ENCODE measurements at regions not wholly inside any gene's neighbourhood (a gene's known extent, or its start where the extent isn't known, plus 50 kb on each side); places are given as distances from the start of the nearest gene placed in this dataset.
"Not testable (repeated sequence)": the region's sequence is repeated elsewhere in the genome, so short reads cannot be mapped to it uniquely, and the experiment has no call there.

DNA sequence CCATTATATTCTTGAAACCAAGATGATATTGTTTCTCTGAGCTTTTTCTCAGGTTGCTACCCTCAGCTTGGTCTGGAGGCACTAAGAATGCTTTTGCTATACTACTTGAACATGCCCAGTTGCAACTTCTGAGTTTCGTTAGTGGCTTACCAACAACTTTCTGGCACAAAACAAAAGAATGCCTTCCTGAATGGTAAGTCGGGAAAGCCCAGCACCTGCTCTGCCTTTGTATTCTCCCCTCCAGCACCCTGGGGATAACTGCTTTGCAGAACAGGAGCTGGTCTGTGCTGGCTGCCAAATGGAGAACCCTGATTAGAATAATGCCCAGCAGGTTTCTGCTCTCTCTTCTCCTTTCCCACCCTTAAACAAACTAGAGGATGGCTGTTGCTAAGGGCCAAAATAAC lies 149.3 kb downstream of the TGFB2 start:
- no peak for DNase-seq

DNA sequence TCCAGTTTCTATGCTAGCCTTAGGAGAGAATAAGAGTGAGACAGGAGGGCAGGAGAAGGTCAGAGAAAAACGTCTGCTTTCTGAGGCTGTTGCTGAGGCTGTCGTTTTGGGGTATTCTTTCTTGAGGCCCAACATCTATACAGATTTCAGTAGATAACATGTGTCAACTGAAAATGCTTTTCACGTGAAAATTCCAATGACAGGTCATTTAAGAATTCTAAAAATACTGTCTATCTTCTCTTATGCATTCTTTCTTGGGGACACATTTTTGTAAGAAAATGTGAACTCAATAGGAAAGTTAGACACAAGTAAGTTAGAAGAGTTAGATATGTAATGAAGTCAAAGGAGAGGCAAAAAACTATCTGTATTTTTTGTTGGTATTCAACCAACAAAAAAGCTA lies 150.8 kb downstream of the TGFB2 start:
- DNase-seq = no peak

DNA sequence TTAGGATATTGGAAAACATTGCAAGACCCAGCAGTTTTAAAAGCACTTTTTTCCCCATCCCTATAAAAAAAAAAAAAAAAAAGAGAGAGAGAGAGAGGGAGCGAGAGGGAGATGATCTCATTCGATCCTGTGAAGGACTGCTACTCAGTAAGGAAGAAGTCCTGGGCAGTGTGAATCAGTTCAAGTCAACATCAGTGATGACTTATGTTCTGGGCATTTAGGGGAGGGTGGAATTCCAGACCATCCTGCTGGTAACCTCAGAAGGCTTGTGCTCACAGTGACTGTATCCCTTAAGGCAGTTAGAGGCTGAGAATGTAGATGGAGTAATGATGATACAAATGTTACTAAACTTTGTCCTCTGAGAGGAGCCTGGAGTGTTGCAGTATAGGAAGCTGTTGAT lies 151.4 kb downstream of the TGFB2 start:
- no peak for DNase-seq

DNA sequence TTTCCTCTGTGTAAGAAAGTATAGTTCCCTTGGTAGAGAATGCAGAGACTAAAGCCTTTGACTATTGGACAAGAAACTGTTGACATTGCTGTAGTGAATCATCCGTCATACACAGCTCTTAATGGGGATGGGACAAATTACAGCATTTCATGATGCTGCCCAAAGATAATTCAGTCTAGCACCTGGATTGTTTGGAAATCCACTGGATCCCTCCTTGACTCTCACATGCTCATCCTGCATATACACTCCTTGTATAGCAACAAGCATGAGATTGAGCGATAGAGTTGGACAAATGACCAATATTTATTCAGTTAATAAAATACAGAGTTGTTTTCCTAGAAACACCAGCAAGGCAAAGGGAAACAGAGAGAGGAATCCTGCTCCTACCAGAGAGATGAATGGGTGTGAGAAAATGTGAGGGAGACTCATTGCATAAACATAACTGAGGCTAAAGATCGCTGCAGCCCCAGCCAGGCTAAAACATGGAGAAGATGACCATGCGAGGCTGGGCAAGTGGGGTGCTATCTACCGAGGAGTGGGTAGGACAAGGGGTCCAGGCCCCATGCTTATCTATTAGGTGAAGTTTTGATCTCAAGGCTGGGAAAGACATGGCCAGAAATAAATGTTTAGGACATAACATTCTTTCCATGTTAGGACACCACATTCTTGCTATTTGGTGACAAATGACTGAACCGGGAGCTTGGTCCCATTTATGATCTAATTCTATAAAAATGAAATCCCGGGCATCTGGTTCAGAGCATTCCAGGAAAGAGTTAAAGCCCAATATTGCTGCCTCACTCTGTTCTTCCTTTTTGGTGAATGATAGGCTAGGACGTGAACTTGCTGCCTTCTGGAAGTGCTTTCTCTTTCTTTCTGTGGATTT lies 153.2 kb downstream of the TGFB2 start:
- no peak for DNase-seq

DNA sequence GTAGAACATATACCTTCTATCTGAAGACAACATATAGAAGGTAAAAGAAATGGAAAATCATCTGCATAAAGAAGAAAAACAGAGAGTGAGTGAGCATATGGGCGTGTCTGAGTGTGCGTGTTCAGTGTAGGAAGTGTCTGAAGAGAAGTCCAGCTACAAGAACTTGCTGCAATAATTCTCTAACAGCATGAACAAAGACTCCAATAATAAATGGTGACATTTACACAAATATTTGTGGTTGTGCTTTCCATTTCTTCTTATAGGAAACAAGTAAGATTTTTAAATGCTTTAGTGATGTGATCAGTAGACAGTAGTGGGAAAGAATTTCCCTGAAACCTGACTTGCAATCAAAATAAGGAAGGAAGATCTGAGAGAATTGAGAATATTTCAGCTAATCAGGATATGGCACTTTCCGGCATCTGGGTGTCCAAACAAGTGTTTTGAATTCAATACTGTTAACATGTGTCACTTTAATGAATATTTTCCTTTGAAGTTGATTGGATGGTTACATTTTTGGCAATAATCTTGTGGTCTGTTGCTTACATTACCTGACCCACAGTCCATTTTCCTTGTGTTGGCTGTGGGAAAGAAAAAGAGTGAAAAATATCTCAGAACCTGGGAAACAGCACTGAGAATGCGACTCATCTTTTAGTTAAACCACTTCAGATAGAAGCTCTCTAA lies 154.0 kb downstream of the TGFB2 start:
- no peak for DNase-seq

DNA sequence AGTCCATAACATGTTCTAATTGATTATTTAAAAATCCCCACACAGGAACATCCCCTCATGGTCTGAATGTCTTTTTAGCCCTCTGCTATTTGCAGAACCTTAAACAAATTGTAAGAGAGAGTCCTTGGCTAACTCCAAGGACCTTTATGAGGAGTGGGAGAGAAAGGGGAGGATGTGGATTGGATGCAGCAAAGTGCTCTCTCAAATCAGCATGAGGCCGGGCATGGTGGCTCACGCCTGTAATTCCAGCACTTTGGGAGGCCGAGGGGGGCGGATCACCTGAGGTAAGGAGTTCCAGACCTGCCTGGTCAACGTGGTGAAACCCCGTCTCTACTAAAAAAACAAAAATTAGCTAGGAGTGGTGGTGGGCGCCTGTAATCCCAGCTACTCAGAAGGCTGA lies 154.8 kb downstream of the TGFB2 start:
- no peak for DNase-seq

DNA sequence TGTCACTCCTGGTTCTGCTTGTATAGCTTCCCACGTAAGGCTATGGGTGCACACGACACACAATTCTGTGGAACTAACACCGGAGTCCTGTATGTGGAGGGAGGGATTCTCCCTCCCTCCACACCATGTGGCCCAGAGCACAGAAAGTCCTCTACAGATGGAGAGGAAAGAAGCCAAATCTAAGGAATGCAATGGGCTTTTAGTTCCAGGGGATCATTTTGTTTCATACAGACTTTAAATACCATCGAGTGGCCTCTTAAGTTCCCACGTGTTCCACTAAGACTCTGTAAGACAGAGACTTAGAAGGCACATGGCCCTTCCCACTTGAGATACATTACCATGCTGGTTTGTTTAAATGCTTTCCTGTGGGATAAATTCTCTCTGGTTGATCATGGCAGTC lies 156.0 kb downstream of the TGFB2 start:
- DNase-seq = no peak

DNA sequence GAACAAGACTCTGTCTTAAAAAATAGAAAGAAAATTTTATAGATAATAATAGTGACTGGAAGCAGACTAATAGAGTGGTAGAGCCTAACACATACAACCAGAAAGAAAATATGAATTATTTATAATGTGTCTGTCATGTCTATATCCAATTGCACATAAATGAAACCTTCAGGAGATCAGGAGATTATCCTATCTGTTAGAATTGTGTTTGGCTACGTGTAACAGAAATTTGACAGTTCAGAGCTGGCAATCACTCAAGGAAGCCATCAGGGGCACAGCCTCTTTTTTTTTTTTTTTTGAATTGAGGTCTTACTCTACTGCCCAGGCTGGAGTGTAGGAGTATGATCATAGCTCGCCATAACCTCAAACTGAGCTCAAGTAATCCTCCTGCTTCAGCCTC lies 157.2 kb downstream of the TGFB2 start:
- DNase-seq = no peak

DNA sequence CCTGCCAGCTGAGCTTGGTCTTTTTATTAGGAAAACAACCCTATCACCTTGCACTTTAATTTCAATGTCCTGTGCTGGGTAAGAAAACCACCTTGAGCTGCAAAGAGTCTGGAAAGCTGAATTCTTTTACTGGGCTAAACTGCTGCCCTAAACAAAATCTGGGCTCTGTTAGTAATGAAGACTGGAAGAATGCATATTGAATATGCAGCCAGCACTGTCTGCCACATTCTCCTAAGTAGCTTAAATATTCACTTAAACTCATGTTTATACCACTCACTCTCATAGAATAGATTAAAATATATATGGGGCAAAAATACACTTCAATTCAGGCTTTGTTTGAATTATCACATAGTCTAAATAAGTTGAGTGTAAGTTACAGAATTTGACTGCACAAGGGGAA lies 158.0 kb downstream of the TGFB2 start:
- no peak for DNase-seq

DNA sequence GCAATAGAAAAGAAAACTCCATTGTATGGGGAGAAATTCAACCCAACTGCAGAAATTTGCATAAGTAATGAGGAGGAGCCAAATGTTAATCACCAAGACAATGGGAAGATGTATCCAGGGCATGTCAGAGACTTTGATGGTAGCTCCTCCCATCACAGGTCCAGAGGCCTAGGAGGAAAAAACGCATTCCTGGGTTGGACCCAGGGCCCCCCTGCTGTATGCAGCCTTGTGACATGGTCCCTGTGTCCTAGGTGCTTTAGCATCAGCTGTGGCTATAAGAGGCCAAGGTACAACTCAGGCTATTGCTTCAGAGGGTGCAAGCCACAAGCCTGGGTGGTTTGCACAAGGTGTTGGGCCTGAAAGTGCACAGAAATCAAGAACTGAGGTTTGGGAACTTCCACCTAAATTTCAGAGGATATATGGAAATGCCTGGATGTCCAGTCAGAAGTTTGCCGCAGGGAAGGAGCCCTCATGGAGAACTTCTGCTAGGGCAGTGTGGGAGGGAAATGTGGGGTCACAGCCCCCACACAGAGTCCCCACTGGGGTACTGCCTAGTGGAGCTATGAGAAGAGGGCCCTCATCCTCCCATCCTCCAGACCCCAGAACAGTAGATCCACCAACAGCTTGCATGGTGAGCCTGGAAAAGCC lies 162.3 kb downstream of the TGFB2 start:
- no peak for DNase-seq

DNA sequence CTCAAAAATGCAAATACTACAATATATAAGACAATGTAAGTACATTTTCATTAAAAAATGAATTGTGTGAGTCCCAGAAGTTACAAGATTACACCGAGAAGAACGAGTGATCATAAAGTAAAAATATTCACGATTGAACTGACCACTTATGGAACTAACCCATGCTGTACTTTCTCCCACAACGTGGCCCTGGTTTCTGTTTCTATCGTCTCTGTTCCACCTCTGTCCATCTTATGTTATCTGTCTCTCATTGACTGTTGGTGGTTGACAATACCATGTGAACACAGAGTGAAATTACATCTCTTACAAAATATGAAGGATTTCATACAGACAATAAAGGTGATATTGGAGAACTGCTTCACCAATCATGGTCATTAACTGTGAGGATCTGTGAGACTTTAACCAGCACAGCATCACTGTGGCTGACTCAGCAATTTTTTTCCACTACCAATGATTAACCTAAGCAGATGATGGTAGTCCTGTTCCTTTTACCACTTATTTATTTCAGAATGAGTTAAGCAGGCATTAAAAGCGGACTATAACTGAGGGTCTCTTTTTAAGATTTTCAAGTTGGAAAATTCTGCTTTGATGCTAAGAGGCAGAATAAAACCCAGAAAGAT lies 165.1 kb downstream of the TGFB2 start:
- no peak for DNase-seq

DNA sequence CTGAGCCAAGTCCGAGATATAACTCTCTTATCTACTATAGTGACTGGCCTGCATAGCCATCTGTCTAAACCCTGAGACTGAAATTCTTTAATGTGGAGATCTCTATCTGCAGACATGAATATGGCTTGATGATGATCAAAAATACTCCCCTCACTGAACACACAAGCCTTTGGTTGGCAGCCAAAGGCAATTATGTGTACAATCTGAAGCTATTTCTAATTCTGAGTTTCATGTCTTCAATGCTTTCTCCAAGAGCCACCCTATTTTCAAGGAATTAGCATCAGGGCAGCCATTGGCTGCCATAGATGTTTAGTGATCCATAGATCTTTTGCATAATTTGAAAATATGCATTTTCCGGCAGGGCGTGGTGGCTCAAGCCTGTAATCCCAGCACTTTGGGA lies 168.2 kb downstream of the TGFB2 start:
- no peak for DNase-seq

DNA sequence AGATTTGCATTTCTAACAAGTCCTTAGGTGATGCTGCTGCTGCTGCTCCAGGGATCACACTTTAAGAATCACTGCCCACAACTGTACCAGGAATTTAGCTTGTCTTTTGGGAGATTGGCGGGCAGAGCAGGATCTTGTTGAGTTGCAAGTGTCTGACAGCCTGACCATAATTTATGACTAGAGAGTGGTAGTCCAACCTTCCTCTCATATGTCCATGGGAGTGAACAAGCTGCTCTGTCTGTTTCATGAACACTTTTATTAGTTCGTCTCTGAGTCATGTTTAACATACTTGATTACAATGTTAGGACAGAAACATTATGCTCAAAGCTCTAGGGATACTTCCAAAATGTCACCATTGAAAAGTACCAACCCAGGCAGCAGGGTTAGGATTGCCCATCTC lies 169.6 kb downstream of the TGFB2 start:
- no peak for DNase-seq

DNA sequence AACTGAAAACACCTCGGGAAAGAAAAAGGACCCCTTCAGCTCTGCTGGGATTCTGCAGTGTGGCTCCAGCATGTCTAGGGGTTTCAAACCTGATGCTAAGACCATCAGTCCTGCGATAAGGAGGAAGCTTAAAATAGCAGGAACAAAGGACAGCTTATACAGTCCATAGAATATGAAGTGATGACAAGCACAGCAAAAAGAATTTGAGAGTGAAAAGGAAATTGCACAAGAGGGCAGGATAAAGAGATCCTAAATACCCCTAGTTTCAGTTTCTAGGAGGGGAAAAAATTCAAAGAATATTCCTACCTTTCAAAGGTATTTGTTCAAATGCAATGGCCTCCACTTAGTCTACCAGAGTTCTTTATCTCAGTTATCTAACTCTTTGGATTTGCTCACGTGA lies 171.4 kb downstream of the TGFB2 start:
- DNase-seq = no peak

DNA sequence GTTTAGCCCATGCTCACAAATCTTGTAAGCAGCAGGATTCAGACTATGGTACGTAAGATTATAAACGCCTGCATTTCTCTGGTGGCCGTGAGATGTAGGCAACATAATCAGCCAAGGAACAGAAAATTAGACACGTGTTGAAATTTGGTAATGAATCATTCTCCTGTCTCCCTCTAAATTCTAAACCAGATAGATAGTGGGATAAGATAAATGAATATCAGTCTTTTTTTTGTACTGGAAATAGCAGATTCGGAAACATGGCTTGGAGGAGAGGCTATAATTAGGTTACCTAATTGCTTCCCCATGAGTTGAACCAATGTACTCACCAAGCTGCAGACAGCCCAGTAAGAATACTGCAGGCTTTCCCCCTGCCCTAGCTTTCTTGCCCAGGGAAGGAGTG lies 172.3 kb downstream of the TGFB2 start:
- DNase-seq = no peak

DNA sequence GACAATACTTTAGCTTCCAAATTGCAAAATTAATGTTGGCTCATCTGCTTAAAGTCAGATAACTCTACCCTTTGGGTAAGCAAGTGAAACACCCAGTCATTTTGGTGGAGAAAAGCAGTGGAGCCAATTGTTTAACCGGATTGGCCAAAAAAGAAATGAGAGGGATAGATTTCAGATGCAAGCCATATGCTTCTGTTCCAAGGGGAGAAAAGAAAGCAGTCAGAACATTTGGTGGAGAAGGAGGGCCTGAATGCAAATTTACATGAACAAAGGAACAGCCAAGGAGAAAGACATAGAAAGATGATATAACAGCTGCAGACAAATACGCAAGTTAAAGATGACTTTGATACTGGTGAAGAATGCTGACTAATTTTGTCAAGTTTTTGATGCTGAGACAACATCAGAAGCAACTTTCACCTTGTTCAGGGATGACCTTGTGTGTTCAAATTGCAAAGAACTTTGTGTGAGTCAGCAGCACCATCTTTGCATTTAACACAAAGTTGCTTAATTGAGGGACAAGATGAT lies 173.1 kb downstream of the TGFB2 start:
- DNase-seq = no peak

DNA sequence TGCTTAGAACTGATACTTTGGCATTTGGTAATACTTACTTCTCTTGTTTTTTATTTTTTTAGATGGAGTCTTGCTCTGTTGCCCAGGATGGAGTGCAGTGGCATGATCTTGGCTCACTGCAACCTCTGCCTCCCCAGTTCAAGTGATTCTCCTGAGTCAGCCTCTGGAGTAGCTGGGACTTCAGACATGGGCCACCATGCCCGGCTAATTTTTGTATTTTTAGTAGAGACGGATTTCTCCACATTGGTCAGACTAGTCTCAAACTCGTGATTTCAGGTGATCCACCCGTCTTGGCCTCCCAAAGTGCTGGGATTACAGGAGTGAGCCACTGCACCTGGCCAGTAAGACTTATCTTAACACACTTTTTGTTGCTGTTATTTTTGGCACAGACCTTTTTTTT lies 175.5 kb downstream of the TGFB2 start:
- not testable (repeated sequence) for DNase-seq

DNA sequence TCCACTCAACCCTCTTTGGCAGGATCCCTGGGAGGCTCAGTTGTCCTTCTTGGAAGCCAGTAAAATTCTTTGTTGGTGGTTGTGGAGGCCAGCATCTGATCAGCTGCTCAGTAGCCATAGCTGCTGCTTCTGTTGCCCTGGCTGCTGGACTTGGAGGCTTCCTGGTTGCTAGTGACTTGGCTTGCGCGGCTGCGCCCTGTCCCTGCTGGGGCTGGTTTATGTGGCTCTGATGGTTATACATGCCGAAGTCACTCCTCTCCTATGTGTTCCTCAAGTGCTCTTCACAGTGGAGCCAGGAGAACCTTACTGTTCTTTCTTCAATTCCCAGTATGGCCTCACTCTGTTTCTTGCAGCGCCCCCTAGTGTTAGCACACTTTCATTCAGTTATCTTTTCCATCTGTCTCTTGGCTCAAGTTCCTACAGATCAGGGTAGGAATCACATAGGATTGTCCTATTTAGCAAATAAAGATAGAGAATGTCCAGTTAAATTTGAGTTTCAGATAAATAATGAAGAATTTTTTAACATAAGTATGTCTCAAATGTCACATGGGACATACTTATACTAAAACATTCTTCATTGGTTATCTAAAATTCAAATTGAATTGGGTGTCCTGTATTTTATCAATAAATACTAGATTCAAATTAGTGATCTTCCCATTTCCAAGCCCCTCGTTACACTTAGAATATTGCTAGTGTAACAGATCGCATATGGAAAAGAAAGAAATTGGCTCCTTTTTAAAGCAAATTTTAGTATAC lies 176.5 kb downstream of the TGFB2 start:
- DNase-seq = peak in 2 of 5 donors; percentile 8 to 18

DNA sequence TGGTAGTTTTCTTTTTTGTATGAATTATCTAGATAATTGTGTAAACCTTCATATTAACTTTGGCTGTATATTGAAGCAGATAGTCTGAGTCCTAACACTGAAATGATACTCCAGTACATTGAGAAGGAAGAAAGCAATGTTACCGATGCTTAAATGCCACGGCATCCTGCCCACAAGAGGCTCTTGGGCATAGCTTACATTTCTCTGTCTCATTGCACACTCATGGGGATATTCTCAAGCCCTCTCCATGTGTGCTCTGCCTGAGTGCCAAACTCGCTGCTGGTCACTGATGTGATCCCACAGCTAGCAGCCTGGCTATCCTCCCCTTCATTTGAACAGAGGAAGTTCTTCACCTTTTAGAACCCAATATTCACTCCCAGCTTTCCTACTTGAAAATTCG lies 179.4 kb downstream of the TGFB2 start:
- no peak for DNase-seq

DNA sequence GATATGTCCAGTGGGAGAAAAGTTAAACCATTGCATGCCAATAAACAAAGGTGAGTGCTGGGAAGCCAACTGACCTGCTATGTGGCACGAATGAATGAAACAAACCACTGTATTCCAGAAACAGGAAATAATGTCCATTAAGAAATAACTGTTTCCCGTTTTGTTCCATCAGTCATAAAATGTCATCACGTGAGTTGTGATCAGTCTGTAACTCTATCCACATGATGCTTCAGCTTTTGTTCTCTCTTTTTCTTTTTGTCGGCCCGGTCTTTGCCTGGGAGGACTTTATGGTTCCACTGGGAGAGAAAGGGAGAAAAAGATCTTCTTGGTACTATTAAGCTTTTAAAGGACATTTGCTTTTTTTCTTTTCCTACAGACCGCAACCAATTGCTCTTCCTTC lies 179.9 kb downstream of the TGFB2 start:
- DNase-seq = no peak

DNA sequence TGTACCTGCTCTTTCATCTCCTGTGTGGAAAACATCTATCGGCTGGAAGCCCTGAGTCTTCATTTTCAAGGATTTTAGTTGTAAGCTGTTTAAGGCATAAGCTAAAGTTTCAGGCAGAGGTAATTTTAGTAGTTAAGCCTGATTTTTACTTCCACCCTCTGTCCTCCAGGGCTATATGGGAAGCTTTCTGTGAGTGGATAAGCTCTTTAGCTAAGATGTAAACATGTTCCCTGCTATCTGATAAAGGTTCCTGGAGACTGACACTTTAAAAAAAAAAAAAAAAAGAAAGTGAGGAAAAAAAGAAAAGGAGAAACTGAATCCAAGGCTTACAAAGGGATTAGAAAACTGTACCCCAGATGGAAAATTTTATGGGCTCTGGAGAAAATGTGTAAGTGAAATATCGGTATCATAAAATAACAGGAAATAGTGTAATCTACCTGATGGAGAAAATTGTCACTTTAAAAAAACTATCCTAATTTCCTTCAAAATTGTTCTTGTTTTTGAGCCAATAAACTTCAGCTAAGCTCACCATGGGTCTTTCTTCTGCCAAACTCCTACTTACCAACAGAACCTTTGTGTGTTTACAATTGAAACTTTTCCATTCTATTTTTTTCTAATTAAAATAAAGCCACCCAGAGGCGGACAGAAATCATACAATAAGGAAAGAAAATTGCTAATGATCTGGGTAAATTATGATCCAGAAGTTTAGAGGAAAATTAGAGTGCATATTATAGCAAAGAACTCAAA lies 180.5 kb downstream of the TGFB2 start:
- DNase-seq = no peak

DNA sequence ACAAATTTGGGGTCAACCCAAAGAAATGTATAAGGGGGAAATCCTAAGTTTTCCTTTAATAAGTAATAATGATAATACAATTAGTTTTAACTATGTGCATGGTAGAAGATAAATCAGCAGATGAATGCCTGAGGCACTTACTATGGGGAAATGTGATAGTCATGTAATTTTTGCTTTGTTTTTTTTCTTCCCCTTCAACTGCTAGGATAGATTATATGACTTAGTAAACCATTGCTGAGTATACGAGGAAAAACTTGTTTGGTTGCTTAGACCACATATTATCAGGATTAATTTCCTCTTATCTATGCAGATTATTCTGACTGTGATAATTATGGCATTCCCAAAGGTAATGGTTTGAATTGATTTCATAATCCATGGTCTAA lies 181.1 kb downstream of the TGFB2 start:
- DNase-seq = no peak

Measured in T-helper 1 cell (primary cell).